ENCODE measurements at regions not wholly inside any gene's neighbourhood (a gene's known extent, or its start where the extent isn't known, plus 50 kb on each side); places are given as distances from the start of the nearest gene placed in this dataset.

GRCh38 chr15:92813485-92813884 is 86.6 kb upstream of the CHD2 start:
- TF ChIP-seq, protein P1, sequence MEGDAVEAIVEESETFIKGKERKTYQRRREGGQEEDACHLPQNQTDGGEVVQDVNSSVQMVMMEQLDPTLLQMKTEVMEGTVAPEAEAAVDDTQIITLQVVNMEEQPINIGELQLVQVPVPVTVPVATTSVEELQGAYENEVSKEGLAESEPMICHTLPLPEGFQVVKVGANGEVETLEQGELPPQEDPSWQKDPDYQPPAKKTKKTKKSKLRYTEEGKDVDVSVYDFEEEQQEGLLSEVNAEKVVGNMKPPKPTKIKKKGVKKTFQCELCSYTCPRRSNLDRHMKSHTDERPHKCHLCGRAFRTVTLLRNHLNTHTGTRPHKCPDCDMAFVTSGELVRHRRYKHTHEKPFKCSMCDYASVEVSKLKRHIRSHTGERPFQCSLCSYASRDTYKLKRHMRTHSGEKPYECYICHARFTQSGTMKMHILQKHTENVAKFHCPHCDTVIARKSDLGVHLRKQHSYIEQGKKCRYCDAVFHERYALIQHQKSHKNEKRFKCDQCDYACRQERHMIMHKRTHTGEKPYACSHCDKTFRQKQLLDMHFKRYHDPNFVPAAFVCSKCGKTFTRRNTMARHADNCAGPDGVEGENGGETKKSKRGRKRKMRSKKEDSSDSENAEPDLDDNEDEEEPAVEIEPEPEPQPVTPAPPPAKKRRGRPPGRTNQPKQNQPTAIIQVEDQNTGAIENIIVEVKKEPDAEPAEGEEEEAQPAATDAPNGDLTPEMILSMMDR (IDR thresholded peaks at IDR 0.05) = no peak
- TF ChIP-seq POLR2A (IDR thresholded peaks at IDR 0.05) (no peak), EP300 (IDR thresholded peaks at IDR 0.05) (no peak)
